KMS-11 (cell line): ENCODE measurements at regions not wholly inside any gene's neighbourhood (a gene's known extent, or its start where the extent isn't known, plus 50 kb on each side); places are given as distances from the start of the nearest gene placed in this dataset.

ENCODE experiments used
- H2AFZ ChIP-seq: fragments of 200-600 bp; sonication (generic); 2 replicates; pipeline ENCODE4 v1.6.1; 2016; ENCODE audit warnings: antibody characterized with exemption, mixed run types, low read depth
- H3K27ac ChIP-seq: fragments of 200-600 bp; sonication (generic); 2 replicates; pipeline ENCODE4 v1.6.1; 2016; ENCODE audit warnings: mild to moderate bottlenecking, mixed run types
- H3K27me3 ChIP-seq: fragments of 200-600 bp; sonication (generic); 2 replicates; pipeline ENCODE4 v1.6.1; 2017; ENCODE audit warnings: mild to moderate bottlenecking, low read depth, mixed run types, moderate library complexity; ENCODE audit not compliant: insufficient read depth
- H3K36me3 ChIP-seq: fragments of 200-600 bp; sonication (generic); 2 replicates; pipeline ENCODE4 v1.6.1; 2017; ENCODE audit warnings: mild to moderate bottlenecking, mixed run types; ENCODE audit not compliant: insufficient read depth
- H3K4me1 ChIP-seq: fragments of 200-600 bp; sonication (generic); 2 replicates; pipeline ENCODE4 v1.6.1; 2016; ENCODE audit warnings: mild to moderate bottlenecking, low read depth, mixed run types; ENCODE audit not compliant: poor library complexity, severe bottlenecking
- H3K4me2 ChIP-seq: fragments of 200-600 bp; sonication (generic); 2 replicates; pipeline ENCODE4 v1.7.0; 2016; ENCODE audit warnings: mild to moderate bottlenecking, mixed run types
- H3K4me3 ChIP-seq: fragments of 200-600 bp; sonication (generic); IDR thresholded peaks from 2 replicates; pipeline ENCODE4 v1.6.1; 2017; ENCODE audit warnings: low read depth, low read length, mixed read lengths; ENCODE audit not compliant: insufficient read depth
- H3K79me2 ChIP-seq: fragments of 200-600 bp; sonication (generic); 2 replicates; pipeline ENCODE4 v1.6.1; 2016; ENCODE audit warnings: low read depth, mixed run types; ENCODE audit not compliant: insufficient read depth
- H3K9ac ChIP-seq: fragments of 200-600 bp; sonication (generic); 2 replicates; pipeline ENCODE4 v1.6.1; 2016; ENCODE audit warnings: mild to moderate bottlenecking, mixed run types
- H4K20me1 ChIP-seq: fragments of 200-600 bp; sonication (generic); 2 replicates; pipeline ENCODE4 v1.6.1; 2016; ENCODE audit warnings: mild to moderate bottlenecking, mixed run types; ENCODE audit not compliant: insufficient read depth
- CTCF ChIP-seq: fragments of 200-600 bp; sonication (generic); conservative IDR thresholded peaks from 2 replicates; pipeline ENCODE4 v1.6.1; 2017; ENCODE audit warnings: low read depth, mild to moderate bottlenecking, antibody characterized with exemption, low read length, moderate library complexity, mixed read lengths

GRCh38 chr1:82785268-82785790 is 984.6 kb downstream of the ADGRL2 start:
- Histone ChIP-seq H3K4me3 (no peak overlapping the region), H4K20me1 (no peaks in the 10 kb centered on the region), H3K4me1 (no peaks in the 10 kb centered on the region), H3K4me2 (no peak overlapping the region), H3K27me3 (no peaks in the 10 kb centered on the region), H3K9ac (no peak overlapping the region), H3K79me2 (no peaks in the 10 kb centered on the region), H3K27ac (no peak overlapping the region), H2AFZ (no peak overlapping the region), H3K36me3 (no peaks in the 10 kb centered on the region)
- no peak for TF ChIP-seq CTCF

- Histone ChIP-seq H3K36me3 (no peaks in the 10 kb centered on the region), H3K9ac (no peak overlapping the region), H3K27me3 (no peaks in the 10 kb centered on the region), H3K4me3 (no peak overlapping the region), H3K27ac (no peak overlapping the region), H4K20me1 (no peaks in the 10 kb centered on the region), H2AFZ (peak overlapping the region; percentile 4; the same call in 1 of the 2 replicates), H3K79me2 (no peaks in the 10 kb centered on the region), H3K4me1 (no peaks in the 10 kb centered on the region), H3K4me2 (no peak overlapping the region)
- TF ChIP-seq CTCF, result no peak
Observed at GRCh38 chr1:82783044-82783443, 982.3 kb downstream of the ADGRL2 start.

GRCh38 chr1:82782599-82782998 is 981.9 kb downstream of the ADGRL2 start:
- H3K36me3 ChIP-seq, result no peaks in the 10 kb centered on the region
- no peaks in the 10 kb centered on the region for H3K79me2 ChIP-seq
- TF ChIP-seq CTCF, result no peak
- H3K4me2 ChIP-seq, result no peak overlapping the region
- no peak overlapping the region for H2AFZ ChIP-seq
- no peak overlapping the region for H3K9ac ChIP-seq
- H3K27me3 ChIP-seq, result no peaks in the 10 kb centered on the region
- H3K4me3 ChIP-seq, result no peak overlapping the region
- H3K4me1 ChIP-seq, result no peaks in the 10 kb centered on the region
- H3K27ac ChIP-seq, result no peak overlapping the region
- no peaks in the 10 kb centered on the region for H4K20me1 ChIP-seq

- Histone ChIP-seq H3K4me3 (no peak overlapping the region), H2AFZ (no peak overlapping the region), H3K79me2 (no peaks in the 10 kb centered on the region), H4K20me1 (no peaks in the 10 kb centered on the region), H3K4me2 (no peak overlapping the region), H3K27me3 (no peaks in the 10 kb centered on the region), H3K36me3 (no peaks in the 10 kb centered on the region), H3K27ac (no peak overlapping the region), H3K9ac (no peak overlapping the region), H3K4me1 (no peaks in the 10 kb centered on the region)
- no peak for TF ChIP-seq CTCF
Observed at GRCh38 chr1:82778612-82779011, 977.9 kb downstream of the ADGRL2 start.
